HCT116 (cell line): ENCODE measurements at regions not wholly inside any gene's neighbourhood (a gene's known extent, or its start where the extent isn't known, plus 50 kb on each side); places are given as distances from the start of the nearest gene placed in this dataset.
A peak's percentile ranks its signal among the peaks of the same experiment; 100 is the strongest.

Experiments used
- ATAC-seq: fragments of 200-7000 bp; cut with Tn5 transposase; 2 replicates; pipeline ENCODE4 v1.9.1; 2020; ENCODE audit warnings: mild to moderate bottlenecking, moderate library complexity
- BruUV-seq: library from RNA; stranded (reverse); fragments of 400-500 nt; replicated peaks from 2 replicates; lab custom pipeline; 2021; lab: Mats Ljungman, UMichigan
- CTCF ChIA-PET: fragments of 300-600 bp; sonication (Branson Sonifier 250); formaldehyde crosslinking; loops from one replicate; lab custom pipeline; 2021; ENCODE audit warnings: antibody characterized with exemption; lab: Charles Lee
- POLR2A ChIA-PET: fragments of 300-600, 350-600 bp; sonication (Branson Sonifier 250); formaldehyde crosslinking; loops from one replicate; lab custom pipeline; 2021; ENCODE audit warnings: antibody characterized with exemption; lab: Charles Lee
- RAD21 ChIA-PET, 2 experiments: fragments of 300-600 bp; sonication (Branson Sonifier 250); formaldehyde crosslinking; loops; one replicate each; lab custom pipeline; 2023; ENCODE audit warnings: low total read pairs in 2 of 2; ENCODE audit not compliant: uncharacterized antibody in 2 of 2, unreplicated experiment in 2 of 2, low non-redundant PET in 1 of 2; lab: Charles Lee
- DNase-seq: peaks from one replicate; pipeline ENCODE4 v3.0.0-alpha.2; 2010; ENCODE audit warnings: low read depth, low spot score
- H2AFZ ChIP-seq: fragments of 200-600 bp; shearing (Covaris generic), sonication (generic); 2 replicates; pipeline ENCODE4 v1.6.1; 2017; ENCODE audit warnings: low read depth, mixed run types, mixed read lengths, antibody characterized with exemption, low read length; ENCODE audit not compliant: poor library complexity, severe bottlenecking
- H3K27ac ChIP-seq: 2 replicates; pipeline ENCODE4 v1.5.1; 2012; ENCODE audit warnings: low read depth, low read length
- H3K27me3 ChIP-seq: fragments of 200-600 bp; sonication (generic); 2 replicates; pipeline ENCODE4 v1.6.1; 2016; ENCODE audit warnings: mixed run types, low read length, mixed read lengths; ENCODE audit not compliant: insufficient read depth
- H3K36me3 ChIP-seq, 2 experiments: fragments of 200-500 bp in 1 of 2; fragments of 200-600 bp in 1 of 2; sonication (Bioruptor generic) in 1 of 2; sonication (generic) in 1 of 2; 2 replicates each; pipeline versions ENCODE4 v1.5.1 to v1.6.1; 2014 to 2016; ENCODE audit warnings: low read length in 2 of 2, inconsistent platforms in 1 of 2, mixed read lengths in 1 of 2, mixed run types in 1 of 2; ENCODE audit not compliant: insufficient read depth in 2 of 2, control insufficient read depth in 1 of 2
- H3K4me1 ChIP-seq, 2 experiments: fragments of 200-600 bp in 1 of 2; sonication (generic) in 1 of 2; 2 replicates each; pipeline versions ENCODE4 v1.5.1 to v1.6.1; 2012 to 2017; ENCODE audit warnings: low read length in 2 of 2, inconsistent platforms in 1 of 2, mild to moderate bottlenecking in 1 of 2, mixed read lengths in 1 of 2, mixed run types in 1 of 2, moderate library complexity in 1 of 2; ENCODE audit not compliant: insufficient read depth in 2 of 2, control insufficient read depth in 1 of 2
- H3K4me2 ChIP-seq: fragments of 200-600 bp; sonication (generic); 2 replicates; pipeline ENCODE4 v1.6.1; 2017; ENCODE audit warnings: mixed run types, low read length, mixed read lengths
- H3K4me3 ChIP-seq, 2 experiments: fragments of 200-600 bp in 1 of 2; sonication (generic) in 1 of 2; replicated peaks in 1 of 2; 2 replicates each; pipeline ENCODE4 v1.5.1; 2011 to 2016; ENCODE audit warnings: low read length in 2 of 2, control low read depth in 1 of 2, low read depth in 1 of 2, mild to moderate bottlenecking in 1 of 2, mixed read lengths in 1 of 2, mixed run types in 1 of 2
- H3K79me2 ChIP-seq: fragments of 200-600 bp; sonication (generic); 2 replicates; pipeline ENCODE4 v1.6.1; 2017; ENCODE audit warnings: mild to moderate bottlenecking, mixed run types, low read length, moderate library complexity, mixed read lengths; ENCODE audit not compliant: insufficient read depth
- H3K9ac ChIP-seq: fragments of 200-600 bp; sonication (generic); 2 replicates; pipeline ENCODE4 v1.6.1; 2016; ENCODE audit warnings: low read length, mixed read lengths
- H3K9me2 ChIP-seq: fragments of 200-600 bp; sonication (generic), shearing (Covaris generic); 2 replicates; pipeline ENCODE4 v1.6.1; 2017; ENCODE audit warnings: mixed run types, mild to moderate bottlenecking, moderate library complexity; ENCODE audit not compliant: insufficient read depth
- H3K9me3 ChIP-seq, 2 experiments: fragments of 200-500 bp in 1 of 2; fragments of 200-600 bp in 1 of 2; sonication (Bioruptor generic) in 1 of 2; sonication (generic) in 1 of 2; 2 replicates each; pipeline ENCODE4 v1.6.1; 2014 to 2017; ENCODE audit warnings: low read length in 2 of 2, mixed read lengths in 2 of 2, inconsistent platforms in 1 of 2, low read depth in 1 of 2, mild to moderate bottlenecking in 1 of 2, mixed run types in 1 of 2, moderate library complexity in 1 of 2; ENCODE audit not compliant: control insufficient read depth in 1 of 2, insufficient read depth in 1 of 2
- H4K20me1 ChIP-seq: fragments of 200-600 bp; sonication (generic), shearing (Covaris generic); 2 replicates; pipeline ENCODE4 v1.6.1; 2017; ENCODE audit warnings: mixed run types, mild to moderate bottlenecking, moderate library complexity; ENCODE audit not compliant: insufficient read depth
- ATF3 ChIP-seq: IDR thresholded peaks from 2 replicates; pipeline ENCODE4 v1.6.1; 2012
- CTCF ChIP-seq, 3 experiments: fragments of 200-600 bp in 1 of 3; sonication (generic) in 1 of 3; IDR thresholded peaks in 2 of 3; conservative IDR thresholded peaks in 1 of 3; 2 replicates each; pipeline ENCODE4 v1.5.1; 2012 to 2017; ENCODE audit warnings: low read depth in 2 of 3, low read length in 2 of 3, antibody characterized with exemption in 1 of 3, borderline replicate concordance in 1 of 3, control low read depth in 1 of 3, mild to moderate bottlenecking in 1 of 3, mixed read lengths in 1 of 3, mixed run types in 1 of 3, moderate library complexity in 1 of 3; ENCODE audit not compliant: insufficient read depth in 1 of 3
- ELF1 ChIP-seq: IDR thresholded peaks from 2 replicates; pipeline ENCODE4 v1.6.1; 2012; ENCODE audit warnings: low read depth, borderline replicate concordance
- EZH2 ChIP-seq: fragments of 200-600 bp; sonication (generic); IDR thresholded peaks from 2 replicates; pipeline ENCODE4 v1.6.1; 2017; ENCODE audit warnings: antibody characterized with exemption, mixed run types
- EZH2phosphoT487 ChIP-seq: fragments of 200-600 bp; IDR thresholded peaks from 2 replicates; pipeline ENCODE4 v1.6.1; 2018; ENCODE audit warnings: antibody characterized with exemption, borderline replicate concordance
- JUND ChIP-seq: IDR thresholded peaks from 2 replicates; pipeline ENCODE4 v1.6.1; 2012
- MAX ChIP-seq: IDR thresholded peaks from 2 replicates; pipeline ENCODE4 v1.6.1; 2012
- ZFX ChIP-seq: fragments of 450-650 bp; IDR thresholded peaks from 2 replicates; pipeline ENCODE4 v1.6.1; 2017
- ZNF274 ChIP-seq: fragments of 200-500 bp; sonication (Bioruptor generic); IDR thresholded peaks from 2 replicates; pipeline ENCODE4 v1.6.1; 2014; ENCODE audit warnings: mild to moderate bottlenecking, low read depth, low read length, inconsistent platforms
- intact Hi-C: fragments of 100-400 bp; cut with micrococcal nuclease; formaldehyde crosslinking; loops from 2 replicates; pipeline ENCODE4 v1.10.0; 2022

DNA sequence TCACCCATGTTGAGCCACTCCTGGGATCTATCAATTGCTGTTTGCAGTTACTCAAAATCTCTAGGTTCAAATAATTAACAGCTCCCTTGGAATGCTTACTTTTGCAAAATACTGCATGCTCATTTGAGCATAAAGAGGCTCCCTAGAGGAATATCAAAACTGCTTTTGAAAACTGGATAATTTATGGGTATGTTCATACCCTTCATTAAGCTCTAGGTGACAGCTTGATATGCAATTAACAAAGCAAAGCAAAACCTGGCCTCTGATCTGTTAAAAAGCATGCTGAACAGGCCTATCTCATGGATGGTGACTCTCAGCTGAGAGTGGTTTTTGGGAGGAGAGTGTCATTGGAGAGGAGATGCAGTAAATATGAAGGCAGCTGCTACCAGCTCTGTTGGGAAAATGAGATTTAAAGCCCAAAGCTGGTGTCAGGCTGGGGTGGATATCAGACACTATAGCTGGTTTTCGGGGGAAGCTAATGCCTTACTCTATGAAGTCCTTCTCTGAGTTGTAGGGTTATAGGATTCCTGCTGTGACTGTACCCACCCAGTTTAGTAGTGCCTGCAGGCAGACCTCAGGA is 110.9 kb downstream of the RASSF10 start:
- peak overlapping the region; percentile 33; the same call in 1 of the 2 replicates for H3K9ac ChIP-seq
- CTCF ChIA-PET = interaction anchor here (1.4 to 1.7 kb wide), 2 partner anchors 18 to 156 kb away, joined by 5 to 6 read pairs; no protein-coding TSS in a partner anchor
- no peaks in the 10 kb centered on the region for H4K20me1 ChIP-seq
- peak overlapping the region; percentile 66 for H3K4me2 ChIP-seq
- H3K4me1 ChIP-seq = peaks cover 21 to 56% of the 10 kb centered on the region in 2 experiments
- BruUV-seq = no TSS peak
- H3K36me3 ChIP-seq = no peaks in the 10 kb centered on the region
- POLR2A ChIA-PET = interaction anchor here (1.1 kb wide), 1 partner anchor 50 kb away, joined by 3 read pairs; no protein-coding TSS in a partner anchor
- H3K79me2 ChIP-seq = no peaks in the 10 kb centered on the region
- intact Hi-C loops = no loop called here
- no peak for TF ChIP-seq MAX
- TF ChIP-seq CTCF (IDR thresholded peaks at IDR 0.05 in 2 of 3, conservative IDR thresholded peaks at IDR 0.05 in 1 of 3; ENCODE audit: borderline replicate concordance in 1 of 3, insufficient read depth in 1 of 3, low read depth in 2 of 3, low read length in 2 of 3) = no peak
- TF ChIP-seq JUND = no peak
- TF ChIP-seq ELF1 = no peak
- no peak for TF ChIP-seq EZH2phosphoT487
- TF ChIP-seq ZFX = no peak
- TF ChIP-seq EZH2 = no peak
- TF ChIP-seq ZNF274 = no peak
- TF ChIP-seq ATF3 = no peak
- H3K9me2 ChIP-seq = no peaks in the 10 kb centered on the region
- no peaks in the 10 kb centered on the region for H3K27me3 ChIP-seq
- H3K4me3 ChIP-seq = 0 out of 4 replicates have a peak overlapping the region, but pooled peaks of 1 of the 2 experiments have one; percentile 8
- ATAC-seq = peak; percentile 12; the same call in 1 of the 2 replicates
- H3K9me3 ChIP-seq = no peaks in the 10 kb centered on the region
- DNase-seq = no peak
- no peak overlapping the region for H3K27ac ChIP-seq
- H2AFZ ChIP-seq = peak overlapping the region; percentile 99
- RAD21 ChIA-PET = no interaction called here
